ENCODE measurements at regions not wholly inside any gene's neighbourhood (a gene's known extent, or its start where the extent isn't known, plus 50 kb on each side); places are given as distances from the start of the nearest gene placed in this dataset.

DNA sequence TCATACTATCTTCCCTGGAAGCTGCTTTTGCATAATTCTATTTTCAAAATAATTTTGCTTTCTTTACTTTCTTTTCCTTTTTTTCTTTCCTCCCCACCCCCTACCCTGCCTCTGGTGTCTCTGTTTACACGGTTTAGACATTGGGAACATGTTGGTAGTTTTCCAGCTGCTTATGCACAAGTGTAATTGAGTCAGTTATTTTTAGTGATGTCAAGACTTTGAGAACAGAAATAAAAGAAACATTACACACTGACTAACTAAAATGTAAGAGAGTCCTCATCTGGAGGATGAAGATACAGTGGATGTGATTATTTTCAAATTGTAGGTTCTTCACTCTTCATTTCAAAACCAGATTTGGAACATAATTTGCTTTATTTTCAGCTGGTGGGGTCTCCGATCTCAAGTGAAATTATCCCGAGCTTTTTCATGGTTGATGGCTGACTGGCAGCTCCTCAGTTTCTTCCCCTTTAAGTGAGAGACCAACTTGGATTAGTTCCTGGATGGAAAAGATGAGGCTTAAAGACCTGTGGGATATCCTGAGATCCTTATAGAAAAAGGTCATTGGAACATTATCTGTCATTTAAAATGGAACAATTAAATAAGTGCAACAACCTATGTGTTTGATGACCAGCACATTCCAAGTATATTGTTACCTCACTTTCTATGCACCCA is 154.4 kb upstream of the ZNF462 start:
- TF ChIP-seq, protein P1, sequence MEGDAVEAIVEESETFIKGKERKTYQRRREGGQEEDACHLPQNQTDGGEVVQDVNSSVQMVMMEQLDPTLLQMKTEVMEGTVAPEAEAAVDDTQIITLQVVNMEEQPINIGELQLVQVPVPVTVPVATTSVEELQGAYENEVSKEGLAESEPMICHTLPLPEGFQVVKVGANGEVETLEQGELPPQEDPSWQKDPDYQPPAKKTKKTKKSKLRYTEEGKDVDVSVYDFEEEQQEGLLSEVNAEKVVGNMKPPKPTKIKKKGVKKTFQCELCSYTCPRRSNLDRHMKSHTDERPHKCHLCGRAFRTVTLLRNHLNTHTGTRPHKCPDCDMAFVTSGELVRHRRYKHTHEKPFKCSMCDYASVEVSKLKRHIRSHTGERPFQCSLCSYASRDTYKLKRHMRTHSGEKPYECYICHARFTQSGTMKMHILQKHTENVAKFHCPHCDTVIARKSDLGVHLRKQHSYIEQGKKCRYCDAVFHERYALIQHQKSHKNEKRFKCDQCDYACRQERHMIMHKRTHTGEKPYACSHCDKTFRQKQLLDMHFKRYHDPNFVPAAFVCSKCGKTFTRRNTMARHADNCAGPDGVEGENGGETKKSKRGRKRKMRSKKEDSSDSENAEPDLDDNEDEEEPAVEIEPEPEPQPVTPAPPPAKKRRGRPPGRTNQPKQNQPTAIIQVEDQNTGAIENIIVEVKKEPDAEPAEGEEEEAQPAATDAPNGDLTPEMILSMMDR (IDR thresholded peaks at IDR 0.05), result no peak
- TF ChIP-seq POLR2A (IDR thresholded peaks at IDR 0.05), result no peak

All from uterus (tissue), 2 donors.